ENCODE measurements at regions not wholly inside any gene's neighbourhood (a gene's known extent, or its start where the extent isn't known, plus 50 kb on each side); places are given as distances from the start of the nearest gene placed in this dataset.

DNA sequence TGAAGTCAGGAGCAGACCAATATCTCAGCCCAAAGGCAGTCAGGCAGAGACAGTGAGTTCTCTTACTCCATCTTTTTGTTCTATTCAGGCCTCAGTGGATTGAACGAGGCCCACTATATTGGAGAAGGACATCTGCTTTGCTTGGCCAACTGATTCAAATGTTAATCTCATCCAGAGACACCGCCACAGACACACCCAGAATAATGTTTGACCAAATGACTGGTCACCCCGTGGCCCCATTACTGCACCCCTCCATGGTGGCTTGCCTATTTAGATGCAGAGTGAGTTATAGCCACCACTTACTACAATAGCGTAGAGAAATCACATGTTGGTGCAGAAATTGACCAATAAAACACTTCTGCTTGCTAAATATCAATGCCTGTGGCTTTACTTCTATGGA is 88.1 kb downstream of the HRH4 start:
- no peaks in the 10 kb centered on the region for H3K9me3 ChIP-seq (ENCODE audit: control insufficient read depth, insufficient read depth, low read length)
- CTCF ChIA-PET: no interaction called here
- DNase-seq (ENCODE audit: low read depth, low spot score): no peak
- POLR2A ChIA-PET: no interaction called here
- H3K27me3 ChIP-seq (ENCODE audit: control insufficient read depth, insufficient read depth, low read length): peaks cover 5% of the 10 kb centered on the region
- TF ChIP-seq, protein P1, sequence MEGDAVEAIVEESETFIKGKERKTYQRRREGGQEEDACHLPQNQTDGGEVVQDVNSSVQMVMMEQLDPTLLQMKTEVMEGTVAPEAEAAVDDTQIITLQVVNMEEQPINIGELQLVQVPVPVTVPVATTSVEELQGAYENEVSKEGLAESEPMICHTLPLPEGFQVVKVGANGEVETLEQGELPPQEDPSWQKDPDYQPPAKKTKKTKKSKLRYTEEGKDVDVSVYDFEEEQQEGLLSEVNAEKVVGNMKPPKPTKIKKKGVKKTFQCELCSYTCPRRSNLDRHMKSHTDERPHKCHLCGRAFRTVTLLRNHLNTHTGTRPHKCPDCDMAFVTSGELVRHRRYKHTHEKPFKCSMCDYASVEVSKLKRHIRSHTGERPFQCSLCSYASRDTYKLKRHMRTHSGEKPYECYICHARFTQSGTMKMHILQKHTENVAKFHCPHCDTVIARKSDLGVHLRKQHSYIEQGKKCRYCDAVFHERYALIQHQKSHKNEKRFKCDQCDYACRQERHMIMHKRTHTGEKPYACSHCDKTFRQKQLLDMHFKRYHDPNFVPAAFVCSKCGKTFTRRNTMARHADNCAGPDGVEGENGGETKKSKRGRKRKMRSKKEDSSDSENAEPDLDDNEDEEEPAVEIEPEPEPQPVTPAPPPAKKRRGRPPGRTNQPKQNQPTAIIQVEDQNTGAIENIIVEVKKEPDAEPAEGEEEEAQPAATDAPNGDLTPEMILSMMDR (IDR thresholded peaks at IDR 0.05; ENCODE audit: low read depth, low read length): no peak
- no peak overlapping the region for H3K27ac ChIP-seq (ENCODE audit: low read depth, low read length)
- H3K4me3 ChIP-seq (ENCODE audit: low read depth, low read length): no peak overlapping the region

GRCh38 chr18:24552218-24552617 is 91.8 kb downstream of the HRH4 start:
- ChIA-PET CTCF (no interaction called here), POLR2A (no interaction called here)
- no peaks in the 10 kb centered on the region for H3K9me3 ChIP-seq (ENCODE audit: control insufficient read depth, insufficient read depth, low read length)
- TF ChIP-seq, protein P1 (IDR thresholded peaks at IDR 0.05; ENCODE audit: low read depth, low read length): no peak
- DNase-seq (ENCODE audit: low read depth, low spot score): no peak
- H3K27me3 ChIP-seq (ENCODE audit: control insufficient read depth, insufficient read depth, low read length): peaks cover 2% of the 10 kb centered on the region
- H3K4me3 ChIP-seq (ENCODE audit: low read depth, low read length): no peak overlapping the region
- H3K27ac ChIP-seq (ENCODE audit: low read depth, low read length): no peak overlapping the region

- CTCF ChIA-PET: no interaction called here
- TF ChIP-seq, protein P1 (IDR thresholded peaks at IDR 0.05; ENCODE audit: low read depth, low read length): no peak
- no peak overlapping the region for H3K4me3 ChIP-seq (ENCODE audit: low read depth, low read length)
- POLR2A ChIA-PET: no interaction called here
- no peaks in the 10 kb centered on the region for H3K9me3 ChIP-seq (ENCODE audit: control insufficient read depth, insufficient read depth, low read length)
- H3K27me3 ChIP-seq (ENCODE audit: control insufficient read depth, insufficient read depth, low read length): peaks cover 4% of the 10 kb centered on the region
- no peak for DNase-seq (ENCODE audit: low read depth, low spot score)
- no peak overlapping the region for H3K27ac ChIP-seq (ENCODE audit: low read depth, low read length)
Observed at GRCh38 chr18:24553571-24554285, 93.3 kb downstream of the HRH4 start.

DNA sequence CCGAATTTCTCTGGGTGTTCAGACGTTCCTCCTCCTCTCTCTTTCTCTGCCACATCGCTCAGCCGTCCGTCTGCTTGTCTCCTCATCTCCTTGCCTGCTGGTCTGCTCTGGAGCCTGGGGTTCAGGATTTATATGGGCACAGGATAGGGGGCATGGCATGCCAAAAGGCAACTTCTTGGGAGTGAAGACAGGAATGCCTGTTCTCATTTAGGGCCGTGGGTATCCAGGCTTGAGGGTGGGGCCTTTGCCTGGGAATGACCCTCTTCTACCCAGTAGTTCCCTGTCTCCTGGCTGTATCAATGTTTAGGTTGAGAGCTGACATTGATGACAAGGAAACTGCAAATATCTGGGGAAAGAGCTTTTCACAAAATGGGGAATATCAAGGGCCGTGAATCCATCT is 98.0 kb downstream of the HRH4 start:
- Histone ChIP-seq H3K27me3 (ENCODE audit: control insufficient read depth, insufficient read depth, low read length) (peaks cover 4% of the 10 kb centered on the region), H3K27ac (ENCODE audit: low read depth, low read length) (no peak overlapping the region), H3K9me3 (ENCODE audit: control insufficient read depth, insufficient read depth, low read length) (no peaks in the 10 kb centered on the region), H3K4me3 (ENCODE audit: low read depth, low read length) (no peak overlapping the region)
- DNase-seq (ENCODE audit: low read depth, low spot score): no peak
- POLR2A ChIA-PET: no interaction called here
- TF ChIP-seq, protein P1 (IDR thresholded peaks at IDR 0.05; ENCODE audit: low read depth, low read length): no peak
- CTCF ChIA-PET: no interaction called here

DNA sequence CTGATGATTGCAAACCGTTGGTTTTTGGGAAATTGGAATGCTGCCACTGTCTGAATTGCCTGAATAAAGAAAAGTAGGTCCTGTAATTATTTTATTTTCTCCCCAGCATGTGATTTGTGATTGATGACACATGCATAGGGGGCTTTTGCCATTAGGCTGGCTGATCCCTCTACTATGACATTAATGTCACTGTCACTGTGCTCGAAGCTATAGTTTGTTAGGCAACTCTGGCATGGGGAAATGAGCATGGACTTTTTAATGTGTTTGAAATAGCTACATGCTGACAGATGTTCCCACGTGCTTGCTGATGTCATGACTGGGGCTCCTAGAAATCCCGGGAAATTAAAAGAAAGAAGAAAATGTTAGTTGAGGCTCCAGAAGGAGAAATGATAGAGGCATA is 99.1 kb downstream of the HRH4 start:
- DNase-seq (ENCODE audit: low read depth, low spot score): no peak

More for the DNA sequence above, 99.1 kb downstream of the HRH4 start:
- H3K4me3 ChIP-seq (ENCODE audit: low read depth, low read length): no peak overlapping the region
- ChIA-PET POLR2A (no interaction called here), CTCF (no interaction called here)
- H3K9me3 ChIP-seq (ENCODE audit: control insufficient read depth, insufficient read depth, low read length): no peaks in the 10 kb centered on the region
- no peak overlapping the region for H3K27ac ChIP-seq (ENCODE audit: low read depth, low read length)
- H3K27me3 ChIP-seq (ENCODE audit: control insufficient read depth, insufficient read depth, low read length): peaks cover 2% of the 10 kb centered on the region
- TF ChIP-seq, protein P1 (IDR thresholded peaks at IDR 0.05; ENCODE audit: low read depth, low read length): no peak
